Progenitor cell of endocrine pancreas (in vitro differentiated cells): ENCODE measurements at regions not wholly inside any gene's neighbourhood (a gene's known extent, or its start where the extent isn't known, plus 50 kb on each side); places are given as distances from the start of the nearest gene placed in this dataset.

Source experiments
- DNase-seq: peaks from one replicate; pipeline ENCODE4 v3.0.0; 2021; ENCODE audit warnings: low spot score; ENCODE audit not compliant: unreplicated experiment
- H3K27ac Mint-ChIP-seq: 2 replicates; pipeline ENCODE4 v1.8.0; 2021; ENCODE audit warnings: mild to moderate bottlenecking, moderate library complexity, mixed read lengths
- H3K27me3 Mint-ChIP-seq: 2 replicates; pipeline ENCODE4 v1.8.0; 2021; ENCODE audit warnings: mixed read lengths
- H3K36me3 Mint-ChIP-seq: 2 replicates; pipeline ENCODE4 v1.8.0; 2022; ENCODE audit warnings: mixed read lengths; ENCODE audit not compliant: insufficient read depth
- H3K4me1 Mint-ChIP-seq: 2 replicates; pipeline ENCODE4 v1.8.0; 2021; ENCODE audit warnings: low read depth, mixed read lengths
- H3K4me3 Mint-ChIP-seq: 2 replicates; pipeline ENCODE4 v1.8.0; 2021; ENCODE audit warnings: low read depth, mild to moderate bottlenecking, moderate library complexity, mixed read lengths
- H3K9me3 Mint-ChIP-seq: 2 replicates; pipeline ENCODE4 v1.8.0; 2021; ENCODE audit warnings: low read depth, mixed read lengths
- TF ChIP-seq, protein P1 (sequence below): fragments of 200-600 bp; sonication (generic); IDR thresholded peaks from one replicate; pipeline ENCODE4 v1.5.0; 2021; ENCODE audit warnings: antibody characterized with exemption, mild to moderate bottlenecking; ENCODE audit not compliant: unreplicated experiment

DNA sequence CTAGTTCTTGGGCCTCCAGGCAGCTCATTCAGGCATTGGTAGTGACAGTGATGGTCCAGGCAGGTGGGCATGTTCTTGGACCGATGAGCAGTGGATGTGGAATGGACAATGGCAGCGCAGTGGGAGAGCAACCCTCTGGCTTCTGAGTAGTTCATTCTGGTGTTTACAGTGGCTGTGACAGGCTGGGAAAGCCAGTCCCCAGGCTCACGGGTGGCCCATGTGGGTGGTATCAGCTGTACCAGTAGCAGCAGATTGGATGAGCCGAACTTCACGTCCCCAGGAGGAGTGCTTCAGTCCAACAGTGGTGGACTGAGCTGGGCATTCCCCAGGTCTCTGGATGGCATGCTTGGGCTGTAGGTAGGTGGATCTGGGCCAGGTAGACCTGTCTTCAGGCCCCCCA, 515.6 kb upstream of the ACO1 start:
- H3K27ac Mint-ChIP-seq: no peak overlapping the region
- H3K9me3 Mint-ChIP-seq: no peaks in the 10 kb centered on the region
- no peaks in the 10 kb centered on the region for H3K4me1 Mint-ChIP-seq
- TF ChIP-seq, protein P1, sequence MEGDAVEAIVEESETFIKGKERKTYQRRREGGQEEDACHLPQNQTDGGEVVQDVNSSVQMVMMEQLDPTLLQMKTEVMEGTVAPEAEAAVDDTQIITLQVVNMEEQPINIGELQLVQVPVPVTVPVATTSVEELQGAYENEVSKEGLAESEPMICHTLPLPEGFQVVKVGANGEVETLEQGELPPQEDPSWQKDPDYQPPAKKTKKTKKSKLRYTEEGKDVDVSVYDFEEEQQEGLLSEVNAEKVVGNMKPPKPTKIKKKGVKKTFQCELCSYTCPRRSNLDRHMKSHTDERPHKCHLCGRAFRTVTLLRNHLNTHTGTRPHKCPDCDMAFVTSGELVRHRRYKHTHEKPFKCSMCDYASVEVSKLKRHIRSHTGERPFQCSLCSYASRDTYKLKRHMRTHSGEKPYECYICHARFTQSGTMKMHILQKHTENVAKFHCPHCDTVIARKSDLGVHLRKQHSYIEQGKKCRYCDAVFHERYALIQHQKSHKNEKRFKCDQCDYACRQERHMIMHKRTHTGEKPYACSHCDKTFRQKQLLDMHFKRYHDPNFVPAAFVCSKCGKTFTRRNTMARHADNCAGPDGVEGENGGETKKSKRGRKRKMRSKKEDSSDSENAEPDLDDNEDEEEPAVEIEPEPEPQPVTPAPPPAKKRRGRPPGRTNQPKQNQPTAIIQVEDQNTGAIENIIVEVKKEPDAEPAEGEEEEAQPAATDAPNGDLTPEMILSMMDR: no peak
- no peaks in the 10 kb centered on the region for H3K27me3 Mint-ChIP-seq
- no peak for DNase-seq
- H3K36me3 Mint-ChIP-seq: no peaks in the 10 kb centered on the region
- no peak overlapping the region for H3K4me3 Mint-ChIP-seq

DNA sequence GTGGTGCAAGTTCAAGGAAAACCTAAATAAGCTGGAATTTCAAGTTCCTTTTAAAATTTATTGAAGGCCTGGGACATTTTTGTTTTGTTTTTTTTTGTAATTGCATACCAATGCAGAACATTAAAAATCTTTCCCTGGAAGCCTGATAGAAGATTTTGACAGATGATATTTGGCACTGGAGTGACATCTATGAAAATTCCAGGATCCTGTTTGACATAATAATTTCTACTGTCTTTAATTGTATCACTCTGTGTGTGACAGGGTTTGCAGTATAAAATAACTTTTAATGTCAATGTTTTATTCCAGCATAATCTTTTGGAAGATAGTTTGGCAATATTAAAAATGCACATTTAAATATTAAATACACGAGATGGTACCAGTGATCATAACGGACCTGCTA, 514.2 kb upstream of the ACO1 start:
- Mint-ChIP-seq H3K9me3 (no peaks in the 10 kb centered on the region), H3K27me3 (no peaks in the 10 kb centered on the region), H3K36me3 (no peaks in the 10 kb centered on the region), H3K4me1 (no peaks in the 10 kb centered on the region), H3K4me3 (no peak overlapping the region), H3K27ac (no peak overlapping the region)
- TF ChIP-seq, protein P1: no peak
- DNase-seq: no peak

DNA sequence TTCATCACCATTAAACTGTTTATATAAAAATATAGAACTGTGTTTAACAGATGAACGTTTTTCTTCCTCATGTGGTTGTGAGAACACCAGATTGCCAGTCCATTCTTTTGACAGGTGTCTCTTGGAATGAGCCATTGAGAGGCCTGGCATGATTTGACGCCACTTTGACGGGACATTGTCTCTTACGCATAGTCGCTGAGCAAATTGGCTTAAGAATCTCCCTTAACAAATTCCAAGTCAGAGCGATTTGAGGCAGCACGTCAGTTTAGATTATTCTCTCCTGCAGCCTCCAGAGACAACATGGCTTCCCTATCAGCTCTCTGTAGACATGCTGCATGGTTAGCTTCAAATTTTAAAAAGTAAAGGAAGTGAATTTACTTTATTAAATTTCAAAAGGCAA, 510.7 kb upstream of the ACO1 start:
- no peaks in the 10 kb centered on the region for H3K36me3 Mint-ChIP-seq
- no peaks in the 10 kb centered on the region for H3K27me3 Mint-ChIP-seq
- TF ChIP-seq, protein P1: no peak
- no peak overlapping the region for H3K4me3 Mint-ChIP-seq
- H3K4me1 Mint-ChIP-seq: no peaks in the 10 kb centered on the region
- H3K27ac Mint-ChIP-seq: no peak overlapping the region
- peaks cover 3% of the 10 kb centered on the region for H3K9me3 Mint-ChIP-seq
- DNase-seq: no peak

DNA sequence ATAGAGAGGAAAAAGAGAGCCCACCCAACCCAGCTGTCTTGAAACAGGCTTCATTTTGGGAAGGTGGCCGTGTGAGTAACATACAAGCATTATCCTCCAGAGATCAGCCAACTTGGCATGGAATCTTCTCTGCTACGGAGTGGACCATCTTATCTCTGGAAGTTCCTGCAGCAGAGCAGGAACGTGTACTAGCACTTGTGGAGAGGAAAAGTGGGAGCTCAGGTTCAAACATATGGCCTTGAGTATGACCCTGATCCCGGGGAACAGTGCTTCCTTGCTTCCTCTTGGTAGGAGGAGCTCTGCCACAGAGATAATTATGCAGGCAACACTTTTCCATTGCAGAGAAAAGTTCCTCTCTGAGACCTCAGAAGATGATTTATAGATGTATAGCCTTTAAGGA, 490.4 kb upstream of the ACO1 start:
- Mint-ChIP-seq H3K36me3 (no peaks in the 10 kb centered on the region), H3K9me3 (no peaks in the 10 kb centered on the region), H3K27ac (no peak overlapping the region), H3K27me3 (no peaks in the 10 kb centered on the region), H3K4me3 (no peak overlapping the region), H3K4me1 (no peaks in the 10 kb centered on the region)
- TF ChIP-seq, protein P1: no peak
- DNase-seq: no peak

DNA sequence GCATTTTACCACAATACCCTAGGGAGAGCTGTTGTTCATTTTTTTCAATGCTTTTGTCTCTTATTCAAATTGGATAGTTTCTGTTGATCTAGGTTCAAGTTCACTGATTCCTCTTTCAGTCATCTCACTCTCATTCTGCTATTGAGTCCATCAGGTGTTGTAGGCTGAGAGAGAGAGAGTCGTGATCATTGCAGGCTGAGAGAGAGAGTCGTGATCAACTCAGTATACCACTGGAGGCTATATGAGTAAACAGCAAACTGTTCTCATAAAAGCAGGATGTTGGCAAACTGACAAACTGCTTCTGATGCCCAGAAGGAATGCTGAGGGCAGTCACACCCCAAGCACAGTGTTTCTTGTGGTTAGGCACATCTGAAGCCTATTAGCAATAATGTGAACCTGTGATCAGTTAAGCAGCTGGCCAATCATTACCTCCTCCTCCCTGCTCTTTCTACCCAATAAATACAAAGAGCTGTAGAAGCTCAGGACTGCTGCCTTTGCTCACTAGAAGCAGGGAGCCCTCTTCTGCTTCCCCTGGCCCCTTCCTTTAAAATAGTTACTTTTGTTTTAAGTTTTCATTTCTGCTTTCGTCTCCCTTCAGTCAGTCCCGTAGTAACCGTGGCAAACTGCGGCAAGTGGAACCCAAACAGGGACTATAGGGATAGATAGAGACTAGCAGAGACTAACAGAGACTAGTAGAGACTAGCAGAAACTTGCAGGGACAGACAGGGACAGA, 476.1 kb upstream of the ACO1 start:
- Mint-ChIP-seq H3K27me3 (no peaks in the 10 kb centered on the region), H3K4me3 (no peak overlapping the region), H3K27ac (no peak overlapping the region), H3K36me3 (no peaks in the 10 kb centered on the region), H3K4me1 (no peaks in the 10 kb centered on the region), H3K9me3 (peaks cover 9% of the 10 kb centered on the region)
- TF ChIP-seq, protein P1: no peak
- DNase-seq: no peak
